NCI-H2171 treated with DMSO at 0.1 percent for 48 hours (cell line): ENCODE measurements at regions not wholly inside any gene's neighbourhood (a gene's known extent, or its start where the extent isn't known, plus 50 kb on each side); places are given as distances from the start of the nearest gene placed in this dataset.

Experiments used
- DNase-seq: peaks from one replicate; lab custom pipeline; 2025; lab: John Stamatoyannopoulos, UW

DNA sequence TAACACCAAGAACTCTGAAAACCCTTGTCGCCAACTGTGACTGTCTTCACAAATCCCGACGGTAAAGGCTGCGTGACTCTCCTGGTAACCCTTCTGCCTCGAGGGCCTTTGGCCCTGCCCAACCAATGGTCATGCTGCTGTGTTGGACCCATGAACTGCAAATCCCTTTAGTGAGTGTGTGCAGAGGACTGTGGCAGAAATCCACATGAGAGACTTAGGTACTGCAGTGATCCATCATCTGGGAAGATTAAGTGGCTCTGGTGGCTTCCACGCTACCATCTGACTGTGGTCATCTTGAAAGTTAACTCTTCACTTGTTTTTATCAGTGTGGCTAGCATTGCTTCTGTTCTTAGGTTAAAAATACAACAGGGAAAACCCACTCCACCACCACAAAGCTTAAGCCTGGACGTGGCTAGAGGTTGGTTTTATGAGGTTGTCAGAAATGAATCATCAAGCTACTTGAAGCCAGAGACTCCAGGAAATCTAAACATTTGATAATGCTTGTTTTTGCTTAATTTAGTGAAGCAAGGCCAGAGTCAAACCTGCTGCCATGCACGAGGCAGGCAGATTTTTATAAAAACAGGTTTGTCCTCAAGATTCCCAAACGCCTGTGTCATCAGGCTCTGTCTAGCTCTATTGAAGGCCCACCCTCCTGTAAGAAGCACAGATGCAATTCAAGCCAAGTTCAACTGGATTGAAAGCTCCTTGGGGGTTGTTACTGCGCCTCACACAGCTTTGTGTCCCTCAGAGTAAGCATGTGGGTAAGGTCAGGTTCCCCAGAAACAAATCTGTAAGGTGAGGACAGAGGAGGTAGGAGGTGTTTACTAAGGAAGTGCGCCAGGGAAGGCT is 52.7 kb upstream of the ERCC6L2 start:
- no peak for DNase-seq

DNA sequence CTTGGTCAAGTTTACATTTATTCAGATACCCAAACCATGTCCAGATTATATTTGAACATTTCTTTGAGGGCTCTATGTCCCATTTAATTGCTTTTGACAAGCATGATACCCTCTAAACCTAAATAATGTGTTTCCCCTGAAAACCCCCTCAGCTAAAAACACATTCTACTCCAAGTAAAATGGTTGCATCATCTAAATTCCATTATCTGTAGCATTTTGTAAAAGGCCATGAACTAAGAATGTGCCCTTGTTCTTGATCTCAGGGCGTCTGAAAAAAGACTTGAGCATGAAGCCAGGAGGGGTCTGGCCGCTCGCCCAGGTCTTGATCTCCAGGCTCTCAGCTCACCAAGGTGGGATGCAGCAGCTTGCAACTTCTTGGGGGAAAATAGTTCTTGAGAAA is 53.5 kb upstream of the ERCC6L2 start:
- no peak for DNase-seq

DNA sequence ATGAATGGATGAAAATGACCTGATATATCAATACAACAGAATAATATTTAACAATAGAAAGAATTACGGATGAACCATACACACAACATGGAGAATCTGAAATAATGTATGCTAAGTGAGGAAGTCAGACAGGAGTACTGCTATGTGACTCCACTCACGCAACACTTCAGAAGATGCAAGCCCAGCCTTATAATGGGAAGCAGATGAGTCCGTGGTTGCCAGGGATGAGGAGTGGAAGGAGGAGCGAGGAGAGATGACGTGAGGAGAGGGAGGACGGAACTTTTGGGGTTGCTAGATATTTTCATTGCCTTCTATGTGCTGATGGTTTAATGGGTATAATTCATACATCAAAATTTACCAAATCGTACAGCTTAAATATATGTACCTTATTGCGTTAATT is 55.4 kb upstream of the ERCC6L2 start:
- DNase-seq, result no peak

DNA sequence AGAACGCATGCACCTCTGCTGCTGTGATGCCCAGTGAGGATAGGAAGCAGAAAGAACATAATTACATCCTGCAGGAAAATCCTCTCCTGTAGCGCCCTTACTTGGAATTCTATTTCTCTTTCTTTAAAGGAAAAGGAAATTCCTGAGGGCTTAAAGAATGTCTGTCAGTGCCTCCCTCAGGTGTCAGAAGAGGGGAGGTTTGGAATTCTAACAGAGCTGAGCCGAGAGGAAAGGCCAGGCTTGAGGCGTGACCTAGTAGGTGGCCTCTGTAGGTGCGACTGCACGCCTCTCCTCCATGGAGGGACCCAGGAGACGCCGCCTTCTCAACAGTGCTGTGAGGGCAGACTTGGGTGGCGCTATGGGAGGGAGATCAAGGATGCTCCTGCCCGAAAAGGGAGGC is 55.9 kb upstream of the ERCC6L2 start:
- no peak for DNase-seq

DNA sequence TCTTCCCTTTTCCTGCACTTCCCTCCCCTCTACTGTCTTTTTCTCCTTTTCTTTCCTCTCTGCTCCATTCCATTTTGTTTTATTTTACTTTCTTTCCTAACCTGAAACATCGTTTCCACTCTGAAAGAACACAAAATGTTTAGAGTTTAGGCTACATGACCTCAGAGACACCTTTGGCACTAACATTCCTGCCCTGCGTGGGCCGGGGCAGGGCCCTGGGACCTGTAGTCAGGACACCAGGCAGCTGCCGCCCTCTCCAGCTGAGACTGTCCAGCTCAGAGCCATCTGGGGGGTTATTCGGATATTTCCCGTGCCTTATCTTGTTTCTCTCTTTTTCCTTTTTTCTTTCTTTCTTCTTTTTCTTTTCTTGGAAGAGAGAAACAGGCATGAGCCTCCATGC is 58.3 kb upstream of the ERCC6L2 start:
- no peak for DNase-seq

DNA sequence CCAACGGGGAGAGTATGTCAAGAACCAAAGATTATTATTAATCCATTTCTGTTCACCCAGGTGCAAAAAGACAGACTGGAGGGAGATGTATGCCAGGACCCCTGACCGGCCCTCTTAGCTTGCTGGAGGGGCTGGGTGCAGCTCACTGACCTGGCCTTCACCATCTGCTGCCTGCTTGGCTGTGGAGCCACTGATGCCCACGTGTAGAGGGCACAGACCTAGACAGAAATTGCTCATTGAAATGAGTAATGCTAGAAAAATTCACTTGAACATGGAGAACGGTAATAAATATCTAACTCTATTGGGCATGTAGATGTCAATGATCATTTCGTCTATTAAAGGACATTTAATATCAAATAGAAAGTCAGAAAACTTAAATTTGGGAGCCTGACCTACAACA is 58.8 kb upstream of the ERCC6L2 start:
- no peak for DNase-seq

DNA sequence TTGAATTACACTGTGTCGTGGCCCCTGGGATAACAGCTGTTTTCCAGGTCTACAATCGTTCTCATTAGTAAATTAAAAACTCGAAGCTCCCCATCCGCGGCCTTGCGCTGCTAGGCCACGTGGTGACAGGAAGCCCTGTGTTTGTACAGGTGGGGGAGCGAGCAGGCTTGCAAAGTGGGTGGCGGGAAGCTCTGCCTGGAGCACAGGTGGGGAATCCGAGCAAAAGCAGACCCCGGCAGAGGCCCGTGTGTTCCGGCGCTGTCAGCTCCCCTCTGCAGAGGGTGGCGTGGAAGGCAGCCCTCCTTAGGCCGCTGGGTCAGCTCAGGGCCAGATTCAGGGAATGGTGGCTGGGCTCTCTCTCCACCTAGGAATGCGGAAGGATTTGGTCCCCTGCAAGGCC is 59.5 kb upstream of the ERCC6L2 start:
- no peak for DNase-seq

DNA sequence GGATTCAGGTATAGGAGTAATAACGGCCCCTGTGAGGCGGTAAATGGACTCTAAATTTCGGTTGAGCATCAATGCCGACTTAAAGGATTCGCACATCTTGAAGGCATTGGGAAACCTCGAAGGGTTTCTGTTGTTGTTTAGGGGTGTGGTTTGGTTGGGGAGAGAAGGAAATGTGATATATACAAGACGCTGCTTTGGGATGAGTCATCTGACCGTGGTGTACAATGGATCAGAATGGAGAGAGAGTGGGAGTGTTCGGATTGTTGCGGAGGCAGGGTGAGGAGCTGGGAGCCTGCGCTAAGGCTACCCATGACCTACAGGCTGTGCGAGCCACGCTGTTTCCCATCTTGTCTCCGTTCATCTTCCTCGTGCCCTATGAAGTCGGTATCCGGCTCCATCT is 60.4 kb upstream of the ERCC6L2 start:
- no peak for DNase-seq

DNA sequence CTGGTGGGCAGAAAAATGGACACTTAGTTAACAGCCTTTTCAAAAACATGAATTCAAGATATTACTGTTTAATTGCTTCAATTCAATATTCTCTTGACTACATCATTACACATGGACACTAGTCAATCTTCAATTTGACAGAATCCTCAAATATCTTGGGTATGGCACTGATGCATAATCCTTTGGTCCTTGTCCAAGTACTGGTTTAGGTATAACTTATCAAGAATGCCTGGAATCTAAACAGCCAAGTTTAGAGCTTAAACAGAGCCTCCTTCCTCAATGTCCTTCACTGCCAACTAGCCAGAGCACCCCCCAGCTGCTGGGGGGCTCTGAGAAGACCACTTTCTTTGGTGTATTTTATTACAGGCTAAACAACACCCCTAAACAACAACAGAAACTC is 61.6 kb upstream of the ERCC6L2 start:
- DNase-seq, result no peak

DNA sequence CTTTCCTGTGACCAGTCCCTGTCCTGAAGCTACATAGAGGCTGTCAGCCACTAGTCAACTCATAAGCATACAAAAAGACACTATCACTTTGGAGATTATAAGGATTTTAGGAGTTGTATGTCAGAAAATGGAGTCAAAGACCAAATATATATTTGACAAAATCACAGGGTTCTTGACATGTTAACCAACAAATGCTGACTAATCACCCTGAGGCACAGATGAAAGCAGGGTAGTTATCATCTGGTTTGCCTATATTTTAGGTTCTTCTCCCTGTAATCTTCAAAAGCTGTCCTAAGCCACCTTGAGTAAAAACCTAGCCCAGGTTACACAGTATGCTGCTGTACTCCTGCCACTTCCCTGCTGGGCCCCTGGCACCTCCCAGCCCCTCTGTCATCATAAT is 64.7 kb upstream of the ERCC6L2 start:
- no peak for DNase-seq

DNA sequence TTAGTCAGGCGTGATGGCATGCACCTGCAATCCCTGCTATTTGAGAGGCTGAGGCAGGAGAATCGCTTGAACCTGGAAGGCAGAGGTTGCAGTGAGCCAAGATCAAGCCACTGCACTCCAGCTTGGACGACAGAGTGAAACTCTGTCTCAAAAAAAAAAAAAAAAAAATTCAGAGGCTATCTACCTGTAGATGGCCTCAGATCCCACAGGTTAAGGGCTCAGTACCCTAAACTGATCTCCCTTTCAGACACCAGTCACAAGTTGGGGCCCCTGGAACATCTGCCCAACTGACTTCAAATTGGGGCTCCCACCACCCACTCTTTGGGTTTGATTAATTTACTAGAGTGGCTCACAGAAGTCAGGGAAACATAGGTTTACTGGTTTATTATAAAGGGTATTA is 65.4 kb upstream of the ERCC6L2 start:
- DNase-seq, result no peak

DNA sequence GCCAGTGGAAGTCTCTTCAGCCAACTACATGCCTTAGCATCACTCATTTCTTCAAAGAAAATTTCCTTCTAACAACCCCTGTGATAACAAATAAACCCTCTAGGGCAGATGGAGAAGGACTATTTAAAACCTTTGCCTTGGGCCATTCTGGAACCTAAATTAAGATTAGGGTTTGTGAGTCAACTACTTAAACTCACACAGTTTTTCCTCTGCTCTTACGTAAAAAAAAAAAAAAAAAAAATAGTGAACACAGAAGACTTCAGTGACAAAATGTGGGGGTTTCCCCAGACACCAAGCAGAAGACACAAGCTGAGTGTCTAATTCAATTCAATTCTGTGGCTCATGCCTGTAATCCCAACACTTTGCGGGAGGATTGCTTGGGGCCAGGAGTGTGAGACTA is 65.8 kb upstream of the ERCC6L2 start:
- no peak for DNase-seq

DNA sequence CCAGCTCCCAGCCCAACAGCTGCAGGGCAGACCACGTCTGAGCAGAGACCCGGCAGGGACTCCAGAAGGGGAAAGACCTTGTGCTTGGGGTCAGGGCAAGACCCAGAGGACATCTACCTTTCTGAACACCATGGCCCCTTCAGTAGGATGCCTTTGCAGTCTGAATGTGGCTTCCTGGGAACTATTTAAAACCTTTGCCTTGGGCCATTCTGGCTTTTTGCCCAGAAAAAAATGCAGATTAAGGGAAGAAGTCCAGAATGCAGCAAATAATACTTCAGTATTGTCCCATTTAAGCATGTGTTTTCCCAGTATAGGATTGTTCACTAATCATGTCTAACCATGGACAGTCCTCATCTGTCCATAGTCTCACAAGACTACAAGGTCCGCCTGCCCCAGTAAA is 67.5 kb upstream of the ERCC6L2 start:
- DNase-seq, result no peak

DNA sequence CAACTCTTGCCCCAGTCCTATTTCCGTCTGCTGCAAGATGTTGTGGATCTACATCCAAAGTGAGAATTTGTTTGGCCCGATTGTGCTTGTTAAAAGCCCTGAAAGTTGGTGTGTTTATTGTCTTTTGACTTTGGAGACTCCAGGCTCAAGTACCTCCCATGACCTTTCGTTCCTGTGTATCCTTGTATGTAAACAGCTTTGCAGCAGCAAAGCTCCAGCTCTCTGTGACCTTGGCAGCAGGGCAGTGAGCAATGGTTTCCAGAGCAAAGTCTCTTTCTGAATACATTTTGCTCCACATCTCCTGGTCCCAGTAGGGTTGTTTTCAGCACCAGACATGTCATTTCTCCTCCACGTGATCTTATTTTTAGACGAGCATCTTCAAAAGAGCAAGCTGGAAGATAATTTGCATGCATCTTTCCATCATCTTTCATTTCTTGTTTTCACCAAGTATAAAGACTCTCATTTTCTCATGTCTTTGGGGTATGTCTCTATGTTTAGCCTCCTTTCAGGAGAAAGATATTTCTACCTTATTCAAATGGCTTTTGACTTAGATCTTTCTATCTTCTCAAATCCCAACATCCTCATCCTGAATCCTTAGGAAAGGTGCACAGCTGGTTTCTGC is 68.1 kb upstream of the ERCC6L2 start:
- no peak for DNase-seq

DNA sequence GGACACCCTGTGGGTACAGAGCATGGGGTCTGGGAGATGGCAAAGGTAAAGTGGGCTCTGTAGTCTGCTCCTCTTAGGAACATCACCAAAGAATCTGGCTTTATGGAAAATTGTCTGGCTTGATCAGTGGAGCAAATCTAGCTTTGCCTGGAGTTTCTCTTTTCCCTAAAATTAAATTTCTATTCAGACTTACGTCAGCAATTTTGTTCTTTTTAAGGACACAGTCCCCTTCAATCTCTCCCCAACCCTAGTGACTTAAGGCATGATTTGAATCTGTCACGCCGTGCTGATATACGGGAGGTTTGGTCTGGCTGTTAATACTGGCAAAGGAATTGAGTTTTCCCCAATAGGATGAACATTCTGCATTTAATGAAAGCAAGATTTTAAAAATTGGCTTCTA is 72.3 kb upstream of the ERCC6L2 start:
- no peak for DNase-seq

DNA sequence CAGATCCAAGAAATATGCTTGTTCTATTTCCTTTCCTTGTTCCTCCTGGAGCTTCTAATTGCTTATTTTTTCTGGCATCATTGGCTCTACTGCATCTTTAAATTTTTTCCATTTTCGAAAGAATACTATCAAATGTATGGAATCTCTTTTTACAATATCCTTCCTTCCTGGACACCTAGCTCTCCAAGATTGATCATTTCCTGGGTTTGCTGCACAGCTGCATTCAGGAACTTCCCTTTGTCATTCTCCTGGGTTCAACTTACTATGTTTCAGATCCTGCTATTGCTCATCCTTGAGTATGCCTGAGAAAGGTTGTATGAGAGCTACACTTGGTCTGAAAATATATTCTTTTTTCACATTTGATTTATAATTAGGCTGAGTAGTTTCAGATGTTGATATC is 73.7 kb upstream of the ERCC6L2 start:
- no peak for DNase-seq

DNA sequence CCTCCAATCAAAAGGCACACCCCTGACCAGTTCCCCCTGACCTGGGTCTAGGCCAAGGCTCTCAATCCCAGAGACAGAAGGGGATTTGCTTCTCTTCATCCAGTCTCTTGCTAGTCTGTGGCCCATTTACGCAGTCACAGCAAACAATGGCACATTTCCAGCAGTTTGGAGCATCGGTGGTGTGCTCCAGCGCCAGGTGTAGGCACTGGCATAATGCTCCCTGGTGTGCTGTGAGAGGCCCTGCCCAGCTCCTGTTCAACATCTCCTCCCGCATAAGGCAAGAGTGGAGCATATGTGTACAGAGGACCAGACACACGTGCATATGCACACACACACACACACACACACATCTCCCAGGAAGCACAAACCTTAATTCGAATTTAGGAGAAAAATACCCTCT is 79.5 kb upstream of the ERCC6L2 start:
- peak; percentile 90 for DNase-seq

DNA sequence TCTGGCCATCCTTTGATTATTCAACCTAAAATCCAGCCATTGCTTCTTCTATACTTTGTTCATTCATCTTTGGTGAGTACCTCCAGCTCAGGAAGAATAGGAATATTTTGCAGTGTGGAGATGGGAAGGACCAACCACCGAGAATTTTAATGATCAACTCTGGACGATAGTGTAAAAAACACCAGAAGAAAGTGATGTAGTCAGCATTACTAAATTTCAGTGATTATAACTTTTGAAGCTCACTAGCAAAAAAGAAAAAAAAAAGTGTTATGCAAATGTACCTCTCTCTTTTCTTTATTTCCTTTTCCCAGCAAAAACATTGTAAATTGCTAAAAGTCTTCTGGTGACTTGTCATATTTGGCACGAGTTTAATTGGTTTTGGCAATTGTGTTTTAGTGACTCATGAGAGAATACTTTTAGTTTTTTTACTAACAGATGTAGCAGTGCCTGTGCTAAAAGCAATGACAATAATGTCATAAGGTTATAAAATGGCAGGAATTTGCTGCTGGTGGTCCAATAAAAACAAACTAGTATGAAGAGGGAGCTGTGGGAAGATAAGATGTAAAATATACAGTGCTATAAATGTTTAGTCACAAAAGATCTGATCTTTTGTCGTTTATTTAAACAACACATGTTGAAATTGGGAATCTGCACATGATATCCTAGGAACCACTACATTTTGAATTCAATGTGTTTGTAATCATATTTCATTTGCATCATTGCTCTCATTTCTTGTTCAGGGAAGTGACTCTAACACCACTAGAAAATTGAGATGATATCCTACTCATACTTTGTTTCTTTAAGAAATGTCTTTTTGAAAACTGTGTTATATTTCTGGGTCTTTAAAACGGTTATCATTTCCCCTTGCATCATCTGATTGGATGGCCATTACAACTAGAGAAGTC is 81.3 kb upstream of the ERCC6L2 start:
- no peak for DNase-seq

DNA sequence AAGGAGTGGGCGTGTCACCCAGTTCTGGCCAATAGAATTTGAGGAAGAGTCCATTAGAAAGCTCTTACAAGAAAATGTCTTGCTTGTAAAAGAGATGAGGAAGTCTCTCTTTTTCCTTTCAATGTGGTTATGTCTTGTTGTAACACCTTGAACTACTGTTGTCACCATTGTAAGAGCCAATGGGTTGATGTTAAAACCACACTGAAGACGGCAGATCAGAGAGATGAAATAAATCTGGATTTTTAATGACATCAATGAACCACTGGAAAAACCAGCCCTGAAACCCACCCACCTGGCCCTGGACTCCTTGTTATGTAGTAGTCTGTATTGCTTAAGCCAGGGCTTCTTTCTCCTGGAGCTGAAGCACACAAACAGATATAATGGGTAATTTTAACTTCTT is 83.8 kb upstream of the ERCC6L2 start:
- no peak for DNase-seq

DNA sequence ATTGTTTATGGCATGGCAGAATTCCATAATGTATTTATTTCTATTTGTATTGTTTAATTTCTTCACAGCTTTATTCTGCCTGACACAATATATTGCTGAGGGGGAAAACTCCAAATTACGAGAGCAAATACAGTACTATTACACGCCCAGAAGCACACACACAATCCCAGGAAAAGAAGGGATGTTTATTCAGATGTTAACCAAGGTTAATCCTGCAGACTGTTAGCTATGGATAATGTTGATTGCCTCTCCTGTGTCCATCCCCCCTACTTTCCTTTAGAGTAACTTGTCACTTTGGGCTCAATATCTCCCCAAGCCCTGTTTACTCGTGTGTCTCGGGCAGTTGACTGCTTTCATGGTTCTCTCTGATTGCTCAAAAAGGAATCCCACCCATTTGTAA is 84.2 kb upstream of the ERCC6L2 start:
- no peak for DNase-seq

DNA sequence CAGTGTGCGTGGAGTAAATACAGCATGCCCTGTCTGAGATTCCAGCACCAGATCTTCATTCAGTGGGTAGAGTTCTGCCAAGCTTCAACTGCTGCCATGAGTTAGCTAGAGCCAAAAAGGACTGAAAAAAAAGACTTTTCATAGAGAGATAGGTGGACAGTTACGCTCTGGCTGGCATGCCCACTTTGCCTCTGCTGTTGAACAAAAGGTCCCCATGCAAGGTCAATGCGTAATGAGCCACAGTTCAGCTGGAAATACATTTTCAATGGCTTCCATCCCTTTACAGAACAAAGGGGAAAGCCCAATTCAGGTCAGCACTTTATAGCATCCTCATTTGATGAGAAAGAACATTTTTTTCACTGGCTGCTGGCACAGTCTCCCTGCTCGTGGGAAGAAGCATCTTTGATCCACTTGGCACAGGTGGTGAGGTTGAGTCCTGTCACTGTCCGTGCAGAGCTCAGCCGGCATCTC is 86.9 kb upstream of the ERCC6L2 start:
- DNase-seq, result no peak

DNA sequence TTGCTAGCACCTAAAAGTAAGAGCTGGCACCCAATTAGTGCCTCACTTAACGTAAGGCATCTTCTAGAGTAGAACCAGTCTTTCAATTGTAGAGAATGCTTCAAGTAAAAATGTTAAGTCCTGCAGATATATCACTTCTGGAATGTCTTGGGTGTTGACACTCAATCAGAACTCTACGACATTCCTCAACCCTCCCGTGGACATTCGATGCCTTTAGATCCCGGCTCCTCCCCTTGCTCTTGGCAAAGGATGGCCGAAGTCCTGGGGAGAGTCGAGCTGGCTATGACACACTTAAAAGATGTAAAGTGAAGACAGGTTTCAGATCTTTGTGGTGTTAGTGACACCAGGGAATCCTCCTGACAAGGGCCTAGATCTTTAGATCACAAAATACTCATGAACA is 87.5 kb upstream of the ERCC6L2 start:
- no peak for DNase-seq

DNA sequence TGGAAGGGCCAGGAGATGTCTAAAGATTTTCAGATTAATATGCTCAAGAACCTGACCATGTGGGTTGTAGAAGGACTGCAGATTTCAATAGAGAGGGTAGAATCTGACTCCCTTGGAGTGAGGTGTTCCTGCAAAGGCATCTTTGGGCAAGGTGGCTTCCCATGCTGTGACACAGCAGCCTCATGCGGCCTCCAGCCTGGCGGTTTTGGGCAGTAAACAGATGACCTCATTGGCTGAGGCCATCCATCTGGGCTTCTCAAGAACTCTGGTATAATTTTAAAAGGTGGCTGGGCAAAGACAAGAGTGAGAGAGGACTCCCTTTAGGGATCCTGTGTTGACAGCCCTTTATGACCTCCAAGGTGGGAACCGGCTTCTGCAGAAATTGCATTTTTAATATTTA is 90.3 kb upstream of the ERCC6L2 start:
- no peak for DNase-seq
